ENCODE measurements at regions not wholly inside any gene's neighbourhood (a gene's known extent, or its start where the extent isn't known, plus 50 kb on each side); places are given as distances from the start of the nearest gene placed in this dataset.

DNA sequence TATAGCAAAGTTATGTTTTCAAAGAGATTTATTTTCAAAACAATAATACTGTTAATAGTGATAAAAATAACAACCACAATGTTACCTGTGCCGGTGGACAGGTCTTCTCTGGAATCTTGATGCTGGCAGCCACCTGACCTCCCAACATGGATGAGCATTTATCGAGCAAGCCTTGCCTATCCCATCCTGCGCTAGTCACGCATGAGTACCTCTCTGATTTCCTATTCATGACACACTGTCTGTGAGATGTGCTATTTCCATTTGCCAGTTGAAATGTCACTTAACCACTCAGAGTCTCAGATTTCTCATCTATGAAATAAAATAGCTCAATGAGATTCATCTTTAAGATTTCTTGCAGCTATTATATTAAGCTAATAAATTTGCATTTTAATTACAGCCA is 341.2 kb upstream of the VWC2 start:
- TF ChIP-seq, protein P1, sequence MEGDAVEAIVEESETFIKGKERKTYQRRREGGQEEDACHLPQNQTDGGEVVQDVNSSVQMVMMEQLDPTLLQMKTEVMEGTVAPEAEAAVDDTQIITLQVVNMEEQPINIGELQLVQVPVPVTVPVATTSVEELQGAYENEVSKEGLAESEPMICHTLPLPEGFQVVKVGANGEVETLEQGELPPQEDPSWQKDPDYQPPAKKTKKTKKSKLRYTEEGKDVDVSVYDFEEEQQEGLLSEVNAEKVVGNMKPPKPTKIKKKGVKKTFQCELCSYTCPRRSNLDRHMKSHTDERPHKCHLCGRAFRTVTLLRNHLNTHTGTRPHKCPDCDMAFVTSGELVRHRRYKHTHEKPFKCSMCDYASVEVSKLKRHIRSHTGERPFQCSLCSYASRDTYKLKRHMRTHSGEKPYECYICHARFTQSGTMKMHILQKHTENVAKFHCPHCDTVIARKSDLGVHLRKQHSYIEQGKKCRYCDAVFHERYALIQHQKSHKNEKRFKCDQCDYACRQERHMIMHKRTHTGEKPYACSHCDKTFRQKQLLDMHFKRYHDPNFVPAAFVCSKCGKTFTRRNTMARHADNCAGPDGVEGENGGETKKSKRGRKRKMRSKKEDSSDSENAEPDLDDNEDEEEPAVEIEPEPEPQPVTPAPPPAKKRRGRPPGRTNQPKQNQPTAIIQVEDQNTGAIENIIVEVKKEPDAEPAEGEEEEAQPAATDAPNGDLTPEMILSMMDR (IDR thresholded peaks at IDR 0.05): no peak
- no peak for TF ChIP-seq POLR2A (IDR thresholded peaks at IDR 0.05)
